Testis (tissue), 2 donors: ENCODE measurements at regions not wholly inside any gene's neighbourhood (a gene's known extent, or its start where the extent isn't known, plus 50 kb on each side); places are given as distances from the start of the nearest gene placed in this dataset.

ENCODE experiments used
- DNase-seq: peaks from one replicate; pipeline ENCODE4 v3.0.0-alpha.2; 2019
- H3K27ac ChIP-seq, 2 donors: fragments of 200-600 bp; sonication (generic); one replicate each; pipeline ENCODE4 v1.5.1; 2019
- H3K27me3 ChIP-seq: fragments of 200-600 bp; sonication (generic); one replicate; pipeline ENCODE4 v1.5.1; 2019
- H3K36me3 ChIP-seq: fragments of 200-600 bp; sonication (generic); one replicate; pipeline ENCODE4 v1.5.1; 2017; ENCODE audit warnings: low read depth; ENCODE audit errors: missing control alignments
- H3K4me1 ChIP-seq: fragments of 200-600 bp; sonication (generic); one replicate; pipeline ENCODE4 v1.5.1; 2019
- H3K4me3 ChIP-seq, 2 donors: fragments of 200-600 bp; sonication (generic); one replicate each; pipeline ENCODE4 v1.5.1; 2017 to 2019
- H3K9me3 ChIP-seq: fragments of 200-600 bp; sonication (generic); one replicate; pipeline ENCODE4 v1.5.1; 2017
- POLR2A ChIP-seq: fragments of 450-650 bp; IDR thresholded peaks from one replicate; pipeline ENCODE4 v1.6.1; 2017; ENCODE audit warnings: antibody characterized with exemption, mild to moderate bottlenecking, moderate library complexity
- WGBS, 2 donors: methylation state at CpG; one replicate each; pipeline ENCODE4 v1.1.5; 2018; 5-methylcytosine and 5-hydroxymethylcytosine counted together
- intact Hi-C: fragments of 100-400 bp; cut with DNase I; formaldehyde crosslinking; loops from one replicate; pipeline ENCODE4 v1.15.1; 2023; ENCODE audit warnings: low total_unique reads
- TF ChIP-seq, protein P1 (sequence below), 3 experiments: fragments of 450-650 bp in 2 of 3; fragments of 200-600 bp in 1 of 3; sonication (generic) in 1 of 3; IDR thresholded peaks; one replicate each; pipeline ENCODE4 v1.5.1; 2016 to 2019; ENCODE audit warnings: antibody characterized with exemption in 3 of 3, mild to moderate bottlenecking in 2 of 3, moderate library complexity in 1 of 3

DNA sequence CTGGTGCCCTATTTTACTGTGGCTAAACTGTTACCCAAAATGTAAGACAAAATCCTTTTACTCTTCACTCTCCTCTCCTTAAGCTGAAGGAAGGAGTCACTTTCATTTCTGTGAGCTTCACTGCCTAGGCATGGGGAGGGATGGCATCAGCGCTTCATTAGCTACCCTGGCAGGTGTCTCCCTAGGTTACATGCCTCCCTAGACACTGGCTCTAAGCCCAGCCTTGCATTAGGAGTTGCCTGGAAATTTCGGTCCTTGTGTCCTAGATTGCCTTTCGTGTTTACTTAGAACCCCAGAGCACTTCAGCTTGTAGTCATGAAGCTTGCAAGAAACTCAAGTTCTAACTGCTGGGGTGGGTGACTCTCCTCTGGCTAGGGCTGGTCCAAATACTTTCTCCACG is 520.5 kb upstream of the STXBP6 start:
- DNase-seq, result no peak
- no peak overlapping the region for H3K27ac ChIP-seq
- intact Hi-C loops, result no loop called here
- no peaks in the 10 kb centered on the region for H3K36me3 ChIP-seq
- H3K9me3 ChIP-seq, result no peaks in the 10 kb centered on the region
- TF ChIP-seq POLR2A, result no peak
- TF ChIP-seq, protein P1, sequence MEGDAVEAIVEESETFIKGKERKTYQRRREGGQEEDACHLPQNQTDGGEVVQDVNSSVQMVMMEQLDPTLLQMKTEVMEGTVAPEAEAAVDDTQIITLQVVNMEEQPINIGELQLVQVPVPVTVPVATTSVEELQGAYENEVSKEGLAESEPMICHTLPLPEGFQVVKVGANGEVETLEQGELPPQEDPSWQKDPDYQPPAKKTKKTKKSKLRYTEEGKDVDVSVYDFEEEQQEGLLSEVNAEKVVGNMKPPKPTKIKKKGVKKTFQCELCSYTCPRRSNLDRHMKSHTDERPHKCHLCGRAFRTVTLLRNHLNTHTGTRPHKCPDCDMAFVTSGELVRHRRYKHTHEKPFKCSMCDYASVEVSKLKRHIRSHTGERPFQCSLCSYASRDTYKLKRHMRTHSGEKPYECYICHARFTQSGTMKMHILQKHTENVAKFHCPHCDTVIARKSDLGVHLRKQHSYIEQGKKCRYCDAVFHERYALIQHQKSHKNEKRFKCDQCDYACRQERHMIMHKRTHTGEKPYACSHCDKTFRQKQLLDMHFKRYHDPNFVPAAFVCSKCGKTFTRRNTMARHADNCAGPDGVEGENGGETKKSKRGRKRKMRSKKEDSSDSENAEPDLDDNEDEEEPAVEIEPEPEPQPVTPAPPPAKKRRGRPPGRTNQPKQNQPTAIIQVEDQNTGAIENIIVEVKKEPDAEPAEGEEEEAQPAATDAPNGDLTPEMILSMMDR (IDR thresholded peaks at IDR 0.05), result no peak
- no peaks in the 10 kb centered on the region for H3K27me3 ChIP-seq
- WGBS, 2 donors, result 68 to 82% methylated on average over 4 of the region's 4 CpGs
- H3K4me1 ChIP-seq, result no peaks in the 10 kb centered on the region
- no peak overlapping the region for H3K4me3 ChIP-seq

DNA sequence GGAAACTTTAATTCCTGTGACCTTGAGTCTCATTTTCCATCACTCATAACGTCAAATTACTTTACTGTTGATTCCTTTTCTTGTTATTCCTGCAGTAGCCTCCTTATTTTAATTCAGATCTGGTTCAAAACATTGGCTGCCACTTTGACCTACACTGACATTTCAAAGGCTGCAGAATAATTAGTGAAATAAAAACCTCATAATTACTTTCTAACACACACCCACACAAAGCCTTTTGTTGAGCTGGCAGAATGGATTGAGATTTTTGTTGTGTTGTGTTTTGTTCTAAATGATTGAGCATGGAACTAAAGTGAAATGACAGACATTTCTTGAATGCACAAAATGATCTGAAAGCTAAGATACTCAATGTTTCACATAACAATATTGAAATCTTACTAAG is 507.5 kb upstream of the STXBP6 start:
- Histone ChIP-seq H3K27ac (no peak overlapping the region), H3K4me3 (no peak overlapping the region), H3K27me3 (no peaks in the 10 kb centered on the region), H3K9me3 (no peaks in the 10 kb centered on the region), H3K36me3 (no peaks in the 10 kb centered on the region), H3K4me1 (no peaks in the 10 kb centered on the region)
- WGBS, 2 donors, result 35 to 42% methylated on average over 1 of the region's 1 CpG
- TF ChIP-seq, protein P1 (IDR thresholded peaks at IDR 0.05), result no peak
- TF ChIP-seq POLR2A, result no peak
- no peak for DNase-seq
- intact Hi-C loops, result no loop called here

DNA sequence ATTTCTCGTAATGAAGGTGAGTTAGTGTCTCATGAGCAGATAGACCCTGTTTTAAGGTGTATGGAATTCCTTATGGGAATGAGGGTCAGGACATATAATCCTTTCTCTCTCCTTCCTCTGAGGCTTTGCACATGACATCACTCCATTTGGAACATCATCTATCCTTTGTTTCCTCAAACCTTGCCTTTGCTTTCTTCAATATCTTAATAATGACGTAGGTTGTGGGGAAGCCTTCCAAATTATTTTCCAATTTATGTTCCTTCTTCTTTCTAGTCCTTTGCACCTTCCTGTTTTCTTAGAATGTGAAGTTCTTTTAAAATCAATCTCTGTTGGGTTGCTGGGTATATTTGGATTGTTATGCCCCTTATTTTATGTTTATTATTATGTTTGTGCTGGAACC is 502.9 kb upstream of the STXBP6 start:
- H3K9me3 ChIP-seq, result no peaks in the 10 kb centered on the region
- H3K27me3 ChIP-seq, result no peaks in the 10 kb centered on the region
- TF ChIP-seq, protein P1 (IDR thresholded peaks at IDR 0.05), result no peak
- no peak for TF ChIP-seq POLR2A
- H3K4me3 ChIP-seq, result no peak overlapping the region
- 48 to 72% methylated on average over 2 of the region's 2 CpGs for WGBS, 2 donors
- intact Hi-C loops, result no loop called here
- no peaks in the 10 kb centered on the region for H3K36me3 ChIP-seq
- no peak overlapping the region for H3K27ac ChIP-seq
- DNase-seq, result no peak
- H3K4me1 ChIP-seq, result no peaks in the 10 kb centered on the region

DNA sequence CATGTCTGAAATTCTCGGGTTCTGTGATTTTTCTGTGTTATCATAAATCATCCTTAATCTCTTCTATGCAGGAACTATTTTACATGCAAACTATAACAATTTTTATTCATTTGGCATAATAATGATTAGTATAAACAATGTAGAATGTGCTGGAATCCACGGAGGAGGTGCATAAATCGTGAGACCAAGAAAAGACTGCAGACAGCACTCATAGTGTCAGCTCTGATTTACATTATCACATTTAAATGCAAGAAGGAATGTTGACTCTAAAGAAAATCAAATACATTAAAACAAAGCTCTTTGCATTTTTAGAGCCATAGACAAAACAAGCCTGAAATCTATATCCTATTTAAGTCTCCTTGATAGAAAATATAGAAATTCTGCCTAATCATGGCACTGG is 501.7 kb upstream of the STXBP6 start:
- H3K4me3 ChIP-seq, result no peak overlapping the region
- intact Hi-C loops, result no loop called here
- no peak overlapping the region for H3K27ac ChIP-seq
- H3K4me1 ChIP-seq, result no peaks in the 10 kb centered on the region
- no peaks in the 10 kb centered on the region for H3K27me3 ChIP-seq
- TF ChIP-seq, protein P1 (IDR thresholded peaks at IDR 0.05), result no peak
- TF ChIP-seq POLR2A, result no peak
- H3K36me3 ChIP-seq, result no peaks in the 10 kb centered on the region
- H3K9me3 ChIP-seq, result no peaks in the 10 kb centered on the region
- 33 to 45% methylated on average over 3 of the region's 3 CpGs for WGBS, 2 donors
- DNase-seq, result no peak

DNA sequence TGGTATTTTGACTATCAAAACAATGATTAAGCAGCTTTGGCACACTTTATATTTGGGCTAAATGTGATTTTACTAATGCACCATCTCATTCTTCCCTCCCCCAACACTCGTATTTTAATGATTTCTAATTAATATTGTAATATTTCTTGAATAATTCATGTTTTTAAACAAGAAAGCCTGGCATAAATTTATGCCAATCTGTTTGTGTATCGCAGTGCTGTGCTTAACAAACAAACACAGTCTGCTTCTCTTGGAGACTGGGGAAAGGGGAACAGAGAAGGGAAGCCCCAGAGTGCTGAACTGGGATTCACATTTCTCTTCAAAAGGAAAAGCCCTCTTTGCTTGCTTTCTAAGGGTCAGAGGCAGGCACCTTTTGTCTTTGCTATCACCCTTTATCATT is 496.9 kb upstream of the STXBP6 start:
- H3K27ac ChIP-seq, result no peak overlapping the region
- H3K36me3 ChIP-seq, result no peaks in the 10 kb centered on the region
- H3K27me3 ChIP-seq, result no peaks in the 10 kb centered on the region
- no peaks in the 10 kb centered on the region for H3K9me3 ChIP-seq
- H3K4me3 ChIP-seq, result no peak overlapping the region
- TF ChIP-seq, protein P1 (IDR thresholded peaks at IDR 0.05), result no peak
- no peak for TF ChIP-seq POLR2A
- WGBS, 2 donors, result 76 to 94% methylated on average over 2 of the region's 2 CpGs
- no peaks in the 10 kb centered on the region for H3K4me1 ChIP-seq
- intact Hi-C loops, result no loop called here
- DNase-seq, result no peak
